GM12878 (cell line): ENCODE measurements at regions not wholly inside any gene's neighbourhood (a gene's known extent, or its start where the extent isn't known, plus 50 kb on each side); places are given as distances from the start of the nearest gene placed in this dataset.

Experiments
- ATAC-seq: fragments of 200-7000 bp; cut with Tn5 transposase; 3 replicates; pipeline ENCODE4 v1.9.1; 2020; ENCODE audit warnings: mild to moderate bottlenecking, moderate library complexity
- BruUV-seq: library from RNA; stranded (reverse); fragments of 400-500 nt; replicated peaks from 2 replicates; lab custom pipeline; 2021; lab: Mats Ljungman, UMichigan
- CTCF ChIA-PET: fragments of 300-600 bp; sonication (Branson Sonifier 250); formaldehyde crosslinking; extraction: SDS; loops from one replicate; lab custom pipeline; 2021; ENCODE audit warnings: inconsistent platforms; lab: Yijun Ruan, JAX
- POLR2A ChIA-PET: fragments of 350-600 bp; formaldehyde crosslinking; extraction: SDS; loops from one replicate; lab custom pipeline; 2021; ENCODE audit warnings: inconsistent platforms; lab: Charles Lee
- RAD21 ChIA-PET: fragments of 300-600 bp; sonication (Branson Sonifier 250); formaldehyde crosslinking; loops from one replicate; lab custom pipeline; 2023; ENCODE audit warnings: antibody characterized with exemption; ENCODE audit not compliant: unreplicated experiment; lab: Charles Lee
- SMC1A ChIA-PET: fragments of 300-600 bp; sonication (Branson Sonifier 250); formaldehyde crosslinking; loops from one replicate; lab custom pipeline; 2023; ENCODE audit not compliant: unreplicated experiment, uncharacterized antibody; lab: Charles Lee
- DNase-seq: peaks from one replicate; pipeline ENCODE4 v3.0.0-alpha.2; 2011; ENCODE audit warnings: low read depth, low spot score
- FAIRE-seq: peaks from 3 replicates; lab custom pipeline; 2011; peaks lifted over from hg19 to GRCh38; lab: Jason Lieb, UNC
- H2AFZ ChIP-seq: 2 replicates; pipeline ENCODE4 v1.6.0; 2011; ENCODE audit warnings: low read depth, low read length, control low read depth; ENCODE audit not compliant: control insufficient read depth
- H3K27ac ChIP-seq: 2 replicates; pipeline ENCODE4 v1.5.1; 2011; ENCODE audit warnings: control low read depth; ENCODE audit not compliant: control insufficient read depth, insufficient read depth
- H3K27me3 ChIP-seq, 2 experiments: replicated peaks in 1 of 2; 2 replicates each; pipeline versions ENCODE4 v1.6.0 to v1.6.1; 2011; ENCODE audit warnings: low read length in 1 of 2; ENCODE audit not compliant: control insufficient read depth in 2 of 2, insufficient read depth in 2 of 2
- H3K36me3 ChIP-seq, 2 experiments: 2 replicates each; pipeline ENCODE4 v1.5.1; 2011; ENCODE audit warnings: low read length in 1 of 2; ENCODE audit not compliant: control insufficient read depth in 2 of 2, insufficient read depth in 2 of 2
- H3K4me1 ChIP-seq: 2 replicates; pipeline ENCODE4 v1.6.1; 2011; ENCODE audit warnings: mild to moderate bottlenecking, low read length, moderate library complexity, mixed read lengths; ENCODE audit not compliant: control insufficient read depth, insufficient read depth
- H3K4me2 ChIP-seq: 2 replicates; pipeline ENCODE4 v1.6.0; 2011; ENCODE audit warnings: control low read depth; ENCODE audit not compliant: control insufficient read depth, insufficient read depth
- H3K4me3 ChIP-seq: fragments of 200-600 bp; sonication (generic); 2 replicates; pipeline ENCODE4 v1.5.1; 2016
- H3K79me2 ChIP-seq: 2 replicates; pipeline ENCODE4 v1.6.0; 2011; ENCODE audit warnings: low read length; ENCODE audit not compliant: control insufficient read depth, insufficient read depth
- H3K9ac ChIP-seq: 2 replicates; pipeline ENCODE4 v1.8.0; 2011; ENCODE audit warnings: low read length, control low read depth, mixed read lengths; ENCODE audit not compliant: control insufficient read depth, insufficient read depth
- H3K9me3 ChIP-seq: replicated peaks from 3 replicates; pipeline ENCODE4 v1.5.1; 2011; ENCODE audit warnings: mild to moderate bottlenecking, low read length; ENCODE audit not compliant: control insufficient read depth, insufficient read depth
- H4K20me1 ChIP-seq: 2 replicates; pipeline ENCODE4 v1.6.0; 2011; ENCODE audit not compliant: control insufficient read depth, insufficient read depth
- BCL11A ChIP-seq: IDR thresholded peaks from 2 replicates; pipeline ENCODE4 v1.6.1; 2011; ENCODE audit warnings: low read depth, low read length
- CHD1 ChIP-seq: IDR thresholded peaks from 2 replicates; pipeline ENCODE4 v1.6.1; 2012; ENCODE audit warnings: low read depth, low read length, improper control_type of control experiment
- CHD4 ChIP-seq: fragments of 200-600 bp; sonication (generic); IDR thresholded peaks from 2 replicates; pipeline ENCODE4 v1.6.1; 2016; ENCODE audit warnings: mild to moderate bottlenecking
- EP300 ChIP-seq, 2 experiments: fragments of 150-350 bp in 1 of 2; IDR thresholded peaks; 2 replicates each; pipeline ENCODE4 v1.6.1; 2011 to 2012; ENCODE audit warnings: low read depth in 2 of 2, low read length in 2 of 2, borderline replicate concordance in 1 of 2, improper control_type of control experiment in 1 of 2, inconsistent platforms in 1 of 2; ENCODE audit not compliant: control insufficient read depth in 1 of 2
- ETV6 ChIP-seq, 2 experiments: fragments of 450-650 bp in 1 of 2; IDR thresholded peaks in 1 of 2; conservative IDR thresholded peaks in 1 of 2; 2 replicates each; pipeline ENCODE4 v1.6.1; 2014; ENCODE audit warnings: antibody characterized with exemption in 1 of 2, borderline replicate concordance in 1 of 2, low read depth in 1 of 2, mild to moderate bottlenecking in 1 of 2, moderate library complexity in 1 of 2
- HDGF ChIP-seq: fragments of 450-650 bp; IDR thresholded peaks from 2 replicates; pipeline ENCODE4 v1.6.1; 2016; ENCODE audit warnings: antibody characterized with exemption
- RELA ChIP-seq: fragments of 450-650 bp; IDR thresholded peaks from 2 replicates; pipeline ENCODE4 v1.8.0; 2014; ENCODE audit warnings: borderline replicate concordance; ENCODE audit not compliant: partially characterized antibody
- SUPT20H ChIP-seq: IDR thresholded peaks from 2 replicates; pipeline ENCODE4 v1.6.1; 2011; ENCODE audit warnings: low read depth, mild to moderate bottlenecking, low read length, moderate library complexity, borderline replicate concordance; ENCODE audit not compliant: control insufficient read depth
- SUZ12 ChIP-seq: fragments of 200-600 bp; sonication (generic); IDR thresholded peaks from one replicate; pipeline ENCODE4 v1.6.1; 2018; ENCODE audit warnings: antibody characterized with exemption, mild to moderate bottlenecking; ENCODE audit not compliant: unreplicated experiment
- ZZZ3 ChIP-seq: IDR thresholded peaks from 2 replicates; pipeline ENCODE4 v1.6.1; 2011; ENCODE audit warnings: low read depth; ENCODE audit not compliant: control insufficient read depth, insufficient read length
- WGBS: methylation state at CpG from one replicate; pipeline ENCODE4 v1.1.6; 2016; ENCODE audit warnings: low lambda C conversion rate; ENCODE audit not compliant: insufficient replicate concordance, insufficient coverage; ENCODE audit errors: missing lambda C conversion rate; 5-methylcytosine and 5-hydroxymethylcytosine counted together
- in situ Hi-C: fragments of 300-500 bp; cut with MboI; formaldehyde crosslinking; loops from 9 replicates; pipeline ENCODE4 v1.14.3; 2018; ENCODE audit warnings: mixed read lengths
- intact Hi-C: fragments of 100-400 bp; cut with micrococcal nuclease; formaldehyde crosslinking; loops from one replicate; pipeline ENCODE4 v1.14.2; 2022; ENCODE audit not compliant: unreplicated experiment
- TF ChIP-seq, protein P1 (sequence below): fragments of 450-650 bp; IDR thresholded peaks from 2 replicates; pipeline ENCODE4 v1.6.1; 2017; ENCODE audit warnings: mild to moderate bottlenecking, moderate library complexity

- TF ChIP-seq CHD4 (no peak), SUPT20H (no peak), BCL11A (no peak), ETV6 (conservative IDR thresholded peaks at IDR 0.05 in 1 of 2, IDR thresholded peaks at IDR 0.05 in 1 of 2; ENCODE audit: borderline replicate concordance in 1 of 2, low read depth in 1 of 2) (no peak), HDGF (no peak), ZZZ3 (no peak), RELA (no peak)
These were observed 141.4 kb downstream of the LSMEM1 start (continued) for GRCh38 chr7:112622159-112622715.

GRCh38 chr7:112624416-112624815, 143.6 kb downstream of the LSMEM1 start:
- intact Hi-C loops = no loop called here
- no peak overlapping the region for H3K27ac ChIP-seq
- CTCF ChIA-PET = no interaction called here
- no TSS peak for BruUV-seq
- SMC1A ChIA-PET = no interaction called here
- H3K4me3 ChIP-seq = no peak overlapping the region
- no peak overlapping the region for H2AFZ ChIP-seq
- DNase-seq = no peak
- WGBS = 1% methylated on average over 4 of the region's 4 CpGs
- no peaks in the 10 kb centered on the region for H3K79me2 ChIP-seq
- H3K4me1 ChIP-seq = no peaks in the 10 kb centered on the region
- POLR2A ChIA-PET = no interaction called here
- H4K20me1 ChIP-seq = no peaks in the 10 kb centered on the region
- no peaks in the 10 kb centered on the region for H3K27me3 ChIP-seq
- no peak for ATAC-seq
- FAIRE-seq = no peak
- no peak overlapping the region for H3K9ac ChIP-seq
- TF ChIP-seq SUZ12 = no peak
- no peak for TF ChIP-seq CHD1
- TF ChIP-seq, protein P1, sequence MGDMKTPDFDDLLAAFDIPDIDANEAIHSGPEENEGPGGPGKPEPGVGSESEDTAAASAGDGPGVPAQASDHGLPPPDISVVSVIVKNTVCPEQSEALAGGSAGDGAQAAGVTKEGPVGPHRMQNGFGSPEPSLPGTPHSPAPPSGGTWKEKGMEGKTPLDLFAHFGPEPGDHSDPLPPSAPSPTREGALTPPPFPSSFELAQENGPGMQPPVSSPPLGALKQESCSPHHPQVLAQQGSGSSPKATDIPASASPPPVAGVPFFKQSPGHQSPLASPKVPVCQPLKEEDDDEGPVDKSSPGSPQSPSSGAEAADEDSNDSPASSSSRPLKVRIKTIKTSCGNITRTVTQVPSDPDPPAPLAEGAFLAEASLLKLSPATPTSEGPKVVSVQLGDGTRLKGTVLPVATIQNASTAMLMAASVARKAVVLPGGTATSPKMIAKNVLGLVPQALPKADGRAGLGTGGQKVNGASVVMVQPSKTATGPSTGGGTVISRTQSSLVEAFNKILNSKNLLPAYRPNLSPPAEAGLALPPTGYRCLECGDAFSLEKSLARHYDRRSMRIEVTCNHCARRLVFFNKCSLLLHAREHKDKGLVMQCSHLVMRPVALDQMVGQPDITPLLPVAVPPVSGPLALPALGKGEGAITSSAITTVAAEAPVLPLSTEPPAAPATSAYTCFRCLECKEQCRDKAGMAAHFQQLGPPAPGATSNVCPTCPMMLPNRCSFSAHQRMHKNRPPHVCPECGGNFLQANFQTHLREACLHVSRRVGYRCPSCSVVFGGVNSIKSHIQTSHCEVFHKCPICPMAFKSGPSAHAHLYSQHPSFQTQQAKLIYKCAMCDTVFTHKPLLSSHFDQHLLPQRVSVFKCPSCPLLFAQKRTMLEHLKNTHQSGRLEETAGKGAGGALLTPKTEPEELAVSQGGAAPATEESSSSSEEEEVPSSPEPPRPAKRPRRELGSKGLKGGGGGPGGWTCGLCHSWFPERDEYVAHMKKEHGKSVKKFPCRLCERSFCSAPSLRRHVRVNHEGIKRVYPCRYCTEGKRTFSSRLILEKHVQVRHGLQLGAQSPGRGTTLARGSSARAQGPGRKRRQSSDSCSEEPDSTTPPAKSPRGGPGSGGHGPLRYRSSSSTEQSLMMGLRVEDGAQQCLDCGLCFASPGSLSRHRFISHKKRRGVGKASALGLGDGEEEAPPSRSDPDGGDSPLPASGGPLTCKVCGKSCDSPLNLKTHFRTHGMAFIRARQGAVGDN = no peak
- TF ChIP-seq EP300 (IDR thresholded peaks at IDR 0.05; ENCODE audit: borderline replicate concordance in 1 of 2, control insufficient read depth in 1 of 2, low read depth in 2 of 2, low read length in 2 of 2) = no peak
- TF ChIP-seq, all 136 proteins: peak for 0
- RAD21 ChIA-PET = no interaction called here
- in situ Hi-C loops = no loop called here
- no peaks in the 10 kb centered on the region for H3K36me3 ChIP-seq
- H3K9me3 ChIP-seq = no peaks in the 10 kb centered on the region; the same call in 2 of the 3 replicates
- no peak overlapping the region for H3K4me2 ChIP-seq
